ENCODE measurements at regions not wholly inside any gene's neighbourhood (a gene's known extent, or its start where the extent isn't known, plus 50 kb on each side); places are given as distances from the start of the nearest gene placed in this dataset.

- no peak for DNase-seq (ENCODE audit: low spot score)
Measured at GRCh38 chr1:239218301-239218700, 168.1 kb upstream of the CHRM3 start.

- peak; percentile 85 for DNase-seq (ENCODE audit: low spot score)
Measured at GRCh38 chr1:239212811-239213220, 173.6 kb upstream of the CHRM3 start.

GRCh38 chr1:239209591-239209990 is 176.8 kb upstream of the CHRM3 start:
- no peak for DNase-seq (ENCODE audit: low spot score)

- no peak for DNase-seq (ENCODE audit: low spot score)
Measured at GRCh38 chr1:239204401-239204800, 182.0 kb upstream of the CHRM3 start.

GRCh38 chr1:239197871-239198270 is 188.5 kb upstream of the CHRM3 start:
- DNase-seq (ENCODE audit: low spot score): no peak

GRCh38 chr1:239189998-239190512 is 196.3 kb upstream of the CHRM3 start:
- DNase-seq (ENCODE audit: low spot score): no peak

GRCh38 chr1:239186487-239186886 is 199.9 kb upstream of the CHRM3 start:
- no peak for DNase-seq (ENCODE audit: low spot score)

- no peak for DNase-seq (ENCODE audit: low spot score)
Measured at GRCh38 chr1:239185245-239185619, 201.1 kb upstream of the CHRM3 start.

GRCh38 chr1:239184561-239185244 is 201.7 kb upstream of the CHRM3 start:
- no peak for DNase-seq (ENCODE audit: low spot score)

- no peak for DNase-seq (ENCODE audit: low spot score)
Measured at GRCh38 chr1:239178961-239179360, 207.4 kb upstream of the CHRM3 start.

GRCh38 chr1:239174880-239175279 is 211.5 kb upstream of the CHRM3 start:
- DNase-seq (ENCODE audit: low spot score): no peak

- no peak for DNase-seq (ENCODE audit: low spot score)
Measured at GRCh38 chr1:239170828-239171227, 215.5 kb upstream of the CHRM3 start.

- no peak for DNase-seq (ENCODE audit: low spot score)
Measured at GRCh38 chr1:239169276-239169675, 217.1 kb upstream of the CHRM3 start.

GRCh38 chr1:239164451-239165180 is 221.8 kb upstream of the CHRM3 start:
- DNase-seq (ENCODE audit: low spot score): no peak

GRCh38 chr1:239155466-239156091 is 230.8 kb upstream of the CHRM3 start:
- DNase-seq (ENCODE audit: low spot score): no peak

GRCh38 chr1:239151937-239152336 is 234.4 kb upstream of the CHRM3 start:
- DNase-seq (ENCODE audit: low spot score): no peak

GRCh38 chr1:239140968-239141367 is 245.4 kb upstream of the CHRM3 start:
- no peak for DNase-seq (ENCODE audit: low spot score)

GRCh38 chr1:239139801-239140200 is 246.6 kb upstream of the CHRM3 start:
- DNase-seq (ENCODE audit: low spot score): no peak

GRCh38 chr1:239128541-239128940 is 257.8 kb upstream of the CHRM3 start:
- no peak for DNase-seq (ENCODE audit: low spot score)

GRCh38 chr1:239126884-239127283 is 259.5 kb upstream of the CHRM3 start:
- no peak for DNase-seq (ENCODE audit: low spot score)

GRCh38 chr1:239125893-239126292 is 260.5 kb upstream of the CHRM3 start:
- no peak for DNase-seq (ENCODE audit: low spot score)

GRCh38 chr1:239125027-239125426 is 261.3 kb upstream of the CHRM3 start:
- DNase-seq (ENCODE audit: low spot score): no peak

- DNase-seq (ENCODE audit: low spot score): no peak
Measured at GRCh38 chr1:239123260-239123659, 263.1 kb upstream of the CHRM3 start.

Measured in mucosa of gallbladder (tissue), 1 donor.